Natural killer cell (primary cell): ENCODE measurements at regions not wholly inside any gene's neighbourhood (a gene's known extent, or its start where the extent isn't known, plus 50 kb on each side); places are given as distances from the start of the nearest gene placed in this dataset.

Experiments used
- ATAC-seq, 3 donors: fragments of 150-1000 bp in 2 of 3; fragments of 200-7000 bp in 1 of 3; cut with Tn5 transposase; 1 replicate in 1 of 3; 2 replicates in 2 of 3; pipeline ENCODE4 v1.10.0; 2021; ENCODE audit warnings: mild to moderate bottlenecking in 2 of 3, moderate library complexity in 2 of 3
- DNase-seq, 2 donors: peaks; one replicate each; pipeline versions ENCODE4 v3.0.0 to v3.0.0-alpha.2; 2013 to 2021; ENCODE audit warnings: mixed read lengths in 1 of 2
- H3K27ac ChIP-seq: one replicate; pipeline ENCODE4 v1.5.1; 2013; ENCODE audit warnings: mild to moderate bottlenecking, low read length
- H3K27me3 ChIP-seq: one replicate; pipeline ENCODE4 v1.6.1; 2013; ENCODE audit warnings: low read length; ENCODE audit not compliant: control insufficient read depth, insufficient read depth
- H3K36me3 ChIP-seq: one replicate; pipeline ENCODE4 v1.6.1; 2013; ENCODE audit warnings: low read length; ENCODE audit not compliant: control insufficient read depth, insufficient read depth
- H3K4me1 ChIP-seq: one replicate; pipeline ENCODE4 v1.6.1; 2013; ENCODE audit warnings: low read length; ENCODE audit not compliant: control insufficient read depth, insufficient read depth
- H3K4me3 ChIP-seq: one replicate; pipeline ENCODE4 v1.5.1; 2013; ENCODE audit warnings: low read length
- H3K9me3 ChIP-seq: one replicate; pipeline ENCODE4 v1.6.1; 2013; ENCODE audit warnings: low read length; ENCODE audit not compliant: control insufficient read depth, insufficient read depth
- H3K27ac Mint-ChIP-seq, 2 donors: one replicate each; pipeline ENCODE4 v1.8.0; 2022; ENCODE audit warnings: mild to moderate bottlenecking in 2 of 2, mixed read lengths in 2 of 2, moderate library complexity in 1 of 2
- H3K27me3 Mint-ChIP-seq, 2 donors: one replicate each; pipeline ENCODE4 v1.8.0; 2022; ENCODE audit warnings: low read depth in 2 of 2, mixed read lengths in 2 of 2
- H3K36me3 Mint-ChIP-seq: one replicate; pipeline ENCODE4 v1.8.0; 2022; ENCODE audit warnings: mixed read lengths
- H3K4me1 Mint-ChIP-seq, 2 donors: one replicate each; pipeline ENCODE4 v1.8.0; 2022; ENCODE audit warnings: mixed read lengths in 2 of 2
- H3K4me3 Mint-ChIP-seq: one replicate; pipeline ENCODE4 v1.8.0; 2022; ENCODE audit warnings: mild to moderate bottlenecking, moderate library complexity, mixed read lengths
- H3K9me3 Mint-ChIP-seq, 2 donors: one replicate each; pipeline ENCODE4 v1.8.0; 2022; ENCODE audit warnings: mixed read lengths in 2 of 2
- CTCF ChIP-seq: fragments of 200-600 bp; IDR thresholded peaks from one replicate; pipeline ENCODE4 v1.8.0; 2022; ENCODE audit warnings: antibody characterized with exemption
- WGBS: methylation state at CpG from one replicate; pipeline ENCODE4 v1.1.7; 2013; ENCODE audit warnings: missing lambda C conversion rate; ENCODE audit not compliant: insufficient coverage; 5-methylcytosine and 5-hydroxymethylcytosine counted together
- intact Hi-C: fragments of 100-400 bp; cut with micrococcal nuclease; formaldehyde crosslinking; loops from one replicate; pipeline ENCODE4 v1.14.2; 2022

GRCh38 chr2:121018136-121019061, 266.6 kb downstream of the TFCP2L1 start:
- no peak for ATAC-seq
- Histone ChIP-seq H3K27ac (no peak overlapping the region), H3K27me3 (no peaks in the 10 kb centered on the region), H3K9me3 (no peaks in the 10 kb centered on the region), H3K4me3 (no peak overlapping the region), H3K36me3 (no peaks in the 10 kb centered on the region), H3K4me1 (no peaks in the 10 kb centered on the region)
- no peak for DNase-seq
- H3K4me1 Mint-ChIP-seq: no peaks in the 10 kb centered on the region
- no peaks in the 10 kb centered on the region for H3K9me3 Mint-ChIP-seq
- TF ChIP-seq CTCF: no peak
- peaks cover 11 to 12% of the 10 kb centered on the region in 2 donors for H3K27me3 Mint-ChIP-seq
- intact Hi-C loops: no loop called here
- H3K36me3 Mint-ChIP-seq: no peaks in the 10 kb centered on the region
- no peak overlapping the region for H3K27ac Mint-ChIP-seq
- 64% methylated on average over 45 of the region's 45 CpGs for WGBS
- H3K4me3 Mint-ChIP-seq: no peak overlapping the region

GRCh38 chr2:121019071-121019470, 265.9 kb downstream of the TFCP2L1 start:
- no peaks in the 10 kb centered on the region for H3K9me3 Mint-ChIP-seq

GRCh38 chr2:121019756-121020155, 265.2 kb downstream of the TFCP2L1 start:
- no peak for DNase-seq
- no peak for TF ChIP-seq CTCF
- Mint-ChIP-seq H3K27ac (no peak overlapping the region), H3K9me3 (no peaks in the 10 kb centered on the region), H3K4me1 (no peaks in the 10 kb centered on the region), H3K4me3 (no peak overlapping the region), H3K36me3 (no peaks in the 10 kb centered on the region), H3K27me3 (peaks cover 4% of the 10 kb centered on the region in 2 donors)
- Histone ChIP-seq H3K9me3 (no peaks in the 10 kb centered on the region), H3K4me1 (no peaks in the 10 kb centered on the region), H3K36me3 (no peaks in the 10 kb centered on the region), H3K4me3 (no peak overlapping the region), H3K27me3 (no peaks in the 10 kb centered on the region), H3K27ac (no peak overlapping the region)
- WGBS: 80% methylated on average over 7 of the region's 7 CpGs
- no peak for ATAC-seq
- intact Hi-C loops: no loop called here

More at GRCh38 chr2:121019071-121019470, 265.9 kb downstream of the TFCP2L1 start:
- no peak overlapping the region for H3K27ac Mint-ChIP-seq
- H3K27me3 ChIP-seq: no peaks in the 10 kb centered on the region
- no peaks in the 10 kb centered on the region for H3K36me3 ChIP-seq
- no peak for DNase-seq
- ATAC-seq: no peak
- no peaks in the 10 kb centered on the region for H3K36me3 Mint-ChIP-seq
- 83% methylated on average over 12 of the region's 12 CpGs for WGBS
- intact Hi-C loops: no loop called here
- no peak overlapping the region for H3K4me3 ChIP-seq
- no peaks in the 10 kb centered on the region for H3K4me1 Mint-ChIP-seq
- peaks cover 5 to 6% of the 10 kb centered on the region in 2 donors for H3K27me3 Mint-ChIP-seq
- no peaks in the 10 kb centered on the region for H3K9me3 ChIP-seq
- H3K27ac ChIP-seq: no peak overlapping the region
- no peak for TF ChIP-seq CTCF
- no peak overlapping the region for H3K4me3 Mint-ChIP-seq
- H3K4me1 ChIP-seq: no peaks in the 10 kb centered on the region
